H9 (cell line): ENCODE measurements at regions not wholly inside any gene's neighbourhood (a gene's known extent, or its start where the extent isn't known, plus 50 kb on each side); places are given as distances from the start of the nearest gene placed in this dataset.

Experiments
- DNase-seq: peaks from one replicate; pipeline ENCODE4 v3.0.0-alpha.2; 2017
- H2AFZ ChIP-seq: one replicate; pipeline ENCODE4 v1.6.1; 2013; ENCODE audit warnings: mild to moderate bottlenecking, low read length, control low read depth, moderate library complexity
- H2AK5ac ChIP-seq: 2 replicates; pipeline ENCODE4 v1.6.1; 2013; ENCODE audit warnings: low read length, control low read depth, mixed read lengths; ENCODE audit not compliant: insufficient read length
- H2BK120ac ChIP-seq: one replicate; pipeline ENCODE4 v1.6.1; 2013; ENCODE audit warnings: low read depth, mild to moderate bottlenecking, low read length, control low read depth, inconsistent platforms; ENCODE audit not compliant: poor library complexity, severe bottlenecking
- H2BK12ac ChIP-seq: 2 replicates; pipeline ENCODE4 v1.6.1; 2013; ENCODE audit warnings: low read length, control low read depth, mixed read lengths, low read depth; ENCODE audit not compliant: insufficient read length
- H2BK15ac ChIP-seq: 2 replicates; pipeline ENCODE4 v1.6.1; 2013; ENCODE audit warnings: low read depth, low read length, control low read depth
- H2BK20ac ChIP-seq: one replicate; pipeline ENCODE4 v1.6.1; 2013; ENCODE audit warnings: low read depth, mild to moderate bottlenecking, low read length, control low read depth, inconsistent platforms; ENCODE audit not compliant: poor library complexity, severe bottlenecking
- H2BK5ac ChIP-seq: 2 replicates; pipeline ENCODE4 v1.6.1; 2013; ENCODE audit warnings: low read length, control low read depth, mixed read lengths; ENCODE audit not compliant: insufficient read length
- H3K14ac ChIP-seq: 2 replicates; pipeline ENCODE4 v1.6.1; 2013; ENCODE audit warnings: low read length, control low read depth; ENCODE audit not compliant: insufficient read depth
- H3K18ac ChIP-seq: 2 replicates; pipeline ENCODE4 v1.6.1; 2013; ENCODE audit warnings: low read depth, mild to moderate bottlenecking, mixed read lengths, low read length, control low read depth; ENCODE audit not compliant: insufficient read length
- H3K23ac ChIP-seq: 2 replicates; pipeline ENCODE4 v1.6.1; 2013; ENCODE audit warnings: low read length, control low read depth, mixed read lengths, low read depth; ENCODE audit not compliant: insufficient read length
- H3K23me2 ChIP-seq: 2 replicates; pipeline ENCODE4 v1.6.1; 2013; ENCODE audit warnings: low read depth, mild to moderate bottlenecking, mixed read lengths, low read length, control low read depth; ENCODE audit not compliant: insufficient read length, poor library complexity, severe bottlenecking
- H3K27ac ChIP-seq: 2 replicates; pipeline ENCODE4 v1.5.1; 2013; ENCODE audit warnings: low read length, control low read depth, mixed read lengths, low read depth; ENCODE audit not compliant: insufficient read length
- H3K27me3 ChIP-seq: 2 replicates; pipeline ENCODE4 v1.6.1; 2013; ENCODE audit warnings: low read length, control low read depth, inconsistent platforms; ENCODE audit not compliant: insufficient read depth
- H3K4ac ChIP-seq: 2 replicates; pipeline ENCODE4 v1.6.1; 2013; ENCODE audit warnings: low read depth, mild to moderate bottlenecking, control low read depth, inconsistent platforms, low read length, moderate library complexity
- H3K4me1 ChIP-seq: 2 replicates; pipeline ENCODE4 v1.6.1; 2013; ENCODE audit warnings: low read length, control low read depth, inconsistent platforms; ENCODE audit not compliant: insufficient read depth
- H3K4me2 ChIP-seq: 2 replicates; pipeline ENCODE4 v1.6.1; 2013; ENCODE audit warnings: low read length, control low read depth, mixed read lengths; ENCODE audit not compliant: insufficient read length, insufficient read depth
- H3K56ac ChIP-seq: 2 replicates; pipeline ENCODE4 v1.6.1; 2013; ENCODE audit warnings: low read depth, mild to moderate bottlenecking, mixed read lengths, low read length, control low read depth; ENCODE audit not compliant: insufficient read length
- H3K79me1 ChIP-seq: 2 replicates; pipeline ENCODE4 v1.6.1; 2013; ENCODE audit warnings: low read depth, mild to moderate bottlenecking, moderate library complexity, low read length, control low read depth, inconsistent platforms; ENCODE audit not compliant: insufficient read depth, poor library complexity, severe bottlenecking
- H3K79me2 ChIP-seq: 2 replicates; pipeline ENCODE4 v1.6.1; 2013; ENCODE audit warnings: low read length, control low read depth, inconsistent platforms; ENCODE audit not compliant: insufficient read depth
- H3K9ac ChIP-seq: 2 replicates; pipeline ENCODE4 v1.6.1; 2013; ENCODE audit warnings: low read length, control low read depth, mixed read lengths; ENCODE audit not compliant: insufficient read length; ENCODE audit errors: extremely low read depth
- H3K9me3 ChIP-seq: one replicate; pipeline ENCODE4 v1.6.1; 2013; ENCODE audit warnings: low read depth, low read length, inconsistent platforms; ENCODE audit not compliant: control insufficient read depth
- H3T11ph ChIP-seq: one replicate; pipeline ENCODE4 v1.6.1; 2013; ENCODE audit warnings: mild to moderate bottlenecking, low read length, control low read depth, inconsistent platforms
- H4K20me1 ChIP-seq: one replicate; pipeline ENCODE4 v1.6.1; 2013; ENCODE audit not compliant: control insufficient read depth, insufficient read length, insufficient read depth
- H4K5ac ChIP-seq: 2 replicates; pipeline ENCODE4 v1.6.1; 2013; ENCODE audit warnings: low read depth, mild to moderate bottlenecking, mixed read lengths, low read length, control low read depth; ENCODE audit not compliant: insufficient read length
- H4K8ac ChIP-seq: replicated peaks from 2 replicates; pipeline ENCODE4 v1.6.1; 2013; ENCODE audit warnings: low read length, control low read depth, mixed read lengths, low read depth; ENCODE audit not compliant: insufficient read length
- H4K91ac ChIP-seq: 2 replicates; pipeline ENCODE4 v1.6.1; 2013; ENCODE audit warnings: low read depth, mild to moderate bottlenecking, moderate library complexity, mixed read lengths, low read length, control low read depth; ENCODE audit not compliant: insufficient read length
- H3K27ac Mint-ChIP-seq, 3 experiments: 2 replicates in 2 of 3; 3 replicates in 1 of 3; pipeline ENCODE4 v1.8.0; 2020 to 2021; ENCODE audit warnings: mixed read lengths in 3 of 3, mild to moderate bottlenecking in 1 of 3, moderate library complexity in 1 of 3
- H3K27me3 Mint-ChIP-seq: 2 replicates; pipeline ENCODE4 v1.8.0; 2021; ENCODE audit warnings: low read depth, mild to moderate bottlenecking, moderate library complexity, mixed read lengths
- H3K36me3 Mint-ChIP-seq, 3 experiments: 2 replicates in 2 of 3; 3 replicates in 1 of 3; pipeline ENCODE4 v1.8.0; 2020 to 2021; ENCODE audit warnings: low read depth in 3 of 3, mixed read lengths in 3 of 3; ENCODE audit not compliant: insufficient read depth in 1 of 3
- H3K4me1 Mint-ChIP-seq, 2 experiments: 2 replicates each; pipeline ENCODE4 v1.8.0; 2020; ENCODE audit warnings: mixed read lengths in 2 of 2
- H3K4me3 Mint-ChIP-seq, 2 experiments: 2 replicates in 1 of 2; 3 replicates in 1 of 2; pipeline ENCODE4 v1.8.0; 2020 to 2021; ENCODE audit warnings: mild to moderate bottlenecking in 2 of 2, mixed read lengths in 2 of 2, moderate library complexity in 1 of 2
- H3K9me3 Mint-ChIP-seq, 2 experiments: 2 replicates in 1 of 2; 3 replicates in 1 of 2; pipeline ENCODE4 v1.8.0; 2020; ENCODE audit warnings: mild to moderate bottlenecking in 2 of 2, mixed read lengths in 2 of 2, moderate library complexity in 1 of 2
- WGBS: extraction: QIAGEN DNeasy Blood & Tissue Kit; methylation state at CpG from one replicate; pipeline ENCODE4 v1.1.7; 2013; ENCODE audit warnings: missing lambda C conversion rate, low lambda C conversion rate, mixed read lengths; ENCODE audit not compliant: insufficient read length; ENCODE audit errors: extremely low coverage; 5-methylcytosine and 5-hydroxymethylcytosine counted together
- TF ChIP-seq, protein P1 (sequence below): fragments of 200-600 bp; sonication (generic); conservative IDR thresholded peaks from 3 replicates; pipeline ENCODE4 v1.8.0; 2021; ENCODE audit warnings: antibody characterized with exemption, mild to moderate bottlenecking

DNA sequence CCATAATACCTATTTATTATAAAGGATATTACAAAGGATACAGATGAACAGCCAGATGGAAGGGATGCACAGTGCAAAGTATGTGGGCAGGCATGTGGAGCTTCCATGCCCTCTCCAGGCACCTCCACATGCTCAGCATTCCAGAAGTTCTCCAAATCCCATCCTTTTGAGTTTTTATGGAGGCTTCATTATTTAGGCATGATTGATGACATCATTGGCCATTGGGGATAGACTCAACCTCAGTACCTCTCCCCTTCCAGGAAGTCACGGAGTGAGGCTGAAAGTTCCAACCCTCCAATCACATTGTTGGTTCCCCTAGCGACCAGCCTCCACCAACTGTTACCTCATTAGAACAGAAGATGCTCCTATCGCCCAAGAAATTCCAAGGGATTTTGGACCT is 156.4 kb downstream of the ATP23 start:
- H2BK120ac ChIP-seq: no peak overlapping the region
- no peak overlapping the region for H3K4me3 Mint-ChIP-seq
- H2BK15ac ChIP-seq: no peak overlapping the region
- H3K27me3 Mint-ChIP-seq: no peaks in the 10 kb centered on the region
- WGBS: no CpG with 5 or more reads among the region's 3 CpGs
- H3K27ac Mint-ChIP-seq: no peak overlapping the region
- H3K27ac ChIP-seq: no peak overlapping the region
- no peaks in the 10 kb centered on the region for H3K23me2 ChIP-seq
- H4K8ac ChIP-seq: no peak overlapping the region
- H3K9me3 ChIP-seq: no peaks in the 10 kb centered on the region
- H3K79me1 ChIP-seq: no peaks in the 10 kb centered on the region
- TF ChIP-seq, protein P1, sequence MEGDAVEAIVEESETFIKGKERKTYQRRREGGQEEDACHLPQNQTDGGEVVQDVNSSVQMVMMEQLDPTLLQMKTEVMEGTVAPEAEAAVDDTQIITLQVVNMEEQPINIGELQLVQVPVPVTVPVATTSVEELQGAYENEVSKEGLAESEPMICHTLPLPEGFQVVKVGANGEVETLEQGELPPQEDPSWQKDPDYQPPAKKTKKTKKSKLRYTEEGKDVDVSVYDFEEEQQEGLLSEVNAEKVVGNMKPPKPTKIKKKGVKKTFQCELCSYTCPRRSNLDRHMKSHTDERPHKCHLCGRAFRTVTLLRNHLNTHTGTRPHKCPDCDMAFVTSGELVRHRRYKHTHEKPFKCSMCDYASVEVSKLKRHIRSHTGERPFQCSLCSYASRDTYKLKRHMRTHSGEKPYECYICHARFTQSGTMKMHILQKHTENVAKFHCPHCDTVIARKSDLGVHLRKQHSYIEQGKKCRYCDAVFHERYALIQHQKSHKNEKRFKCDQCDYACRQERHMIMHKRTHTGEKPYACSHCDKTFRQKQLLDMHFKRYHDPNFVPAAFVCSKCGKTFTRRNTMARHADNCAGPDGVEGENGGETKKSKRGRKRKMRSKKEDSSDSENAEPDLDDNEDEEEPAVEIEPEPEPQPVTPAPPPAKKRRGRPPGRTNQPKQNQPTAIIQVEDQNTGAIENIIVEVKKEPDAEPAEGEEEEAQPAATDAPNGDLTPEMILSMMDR: no peak
- H3K79me2 ChIP-seq: no peaks in the 10 kb centered on the region
- H3K36me3 Mint-ChIP-seq: peaks cover 0 to 4% (median 4%) of the 10 kb centered on the region in 3 experiments; a peak in 4 of 7 replicates
- no peaks in the 10 kb centered on the region for H3K27me3 ChIP-seq
- H3K9ac ChIP-seq: no peak overlapping the region
- no peak overlapping the region for H2AK5ac ChIP-seq
- no peak overlapping the region for H3K56ac ChIP-seq
- H2BK12ac ChIP-seq: no peak overlapping the region
- DNase-seq: no peak
- no peaks in the 10 kb centered on the region for H3K4me1 ChIP-seq
- H4K5ac ChIP-seq: no peak overlapping the region
- H2AFZ ChIP-seq: no peak overlapping the region
- H2BK5ac ChIP-seq: no peak overlapping the region
- H4K91ac ChIP-seq: no peak overlapping the region
- no peaks in the 10 kb centered on the region for H4K20me1 ChIP-seq
- H3T11ph ChIP-seq: no peak overlapping the region
- no peak overlapping the region for H3K4me2 ChIP-seq
- H2BK20ac ChIP-seq: no peak overlapping the region
- H3K9me3 Mint-ChIP-seq: peaks cover 5 to 10% of the 10 kb centered on the region in 2 experiments; a peak in 3 of 5 replicates
- no peak overlapping the region for H3K4ac ChIP-seq
- H3K4me1 Mint-ChIP-seq: no peaks in the 10 kb centered on the region
- H3K23ac ChIP-seq: no peak overlapping the region
- H3K18ac ChIP-seq: no peak overlapping the region
- H3K14ac ChIP-seq: no peak overlapping the region
